Dendritic cell treated with granulocyte-macrophage colony-stimulating factor and Interleukin-4, amounts not matched to agents 40 ng/mL and 50 ng/mL, for 4 days (primary cell): ENCODE measurements at regions not wholly inside any gene's neighbourhood (a gene's known extent, or its start where the extent isn't known, plus 50 kb on each side); places are given as distances from the start of the nearest gene placed in this dataset.

ENCODE experiments used
- H3K27ac Mint-ChIP-seq: one replicate; pipeline ENCODE4 v1.8.0; 2022; ENCODE audit warnings: mild to moderate bottlenecking, mixed read lengths
- H3K27me3 Mint-ChIP-seq: one replicate; pipeline ENCODE4 v1.8.0; 2022; ENCODE audit warnings: mild to moderate bottlenecking, mixed read lengths
- H3K36me3 Mint-ChIP-seq: one replicate; pipeline ENCODE4 v1.8.0; 2022; ENCODE audit warnings: low read depth, mixed read lengths
- H3K4me1 Mint-ChIP-seq: one replicate; pipeline ENCODE4 v1.8.0; 2022; ENCODE audit warnings: low read depth, mixed read lengths
- H3K4me3 Mint-ChIP-seq: one replicate; pipeline ENCODE4 v1.8.0; 2022; ENCODE audit warnings: mild to moderate bottlenecking, moderate library complexity, mixed read lengths
- H3K9me3 Mint-ChIP-seq: one replicate; pipeline ENCODE4 v1.8.0; 2022; ENCODE audit warnings: mixed read lengths
- intact Hi-C: fragments of 100-400 bp; cut with micrococcal nuclease; formaldehyde crosslinking; loops from one replicate; pipeline ENCODE4 v1.15.0; 2022

- H3K9me3 Mint-ChIP-seq: no peaks in the 10 kb centered on the region
- no peaks in the 10 kb centered on the region for H3K36me3 Mint-ChIP-seq
- H3K4me3 Mint-ChIP-seq: no peak overlapping the region
- H3K4me1 Mint-ChIP-seq: peaks cover 6% of the 10 kb centered on the region
- no peaks in the 10 kb centered on the region for H3K27me3 Mint-ChIP-seq
- no peak overlapping the region for H3K27ac Mint-ChIP-seq
- intact Hi-C loops: no loop called here
Measured at GRCh38 chr1:116819081-116819480, 64.9 kb downstream of the CD2 start.

DNA sequence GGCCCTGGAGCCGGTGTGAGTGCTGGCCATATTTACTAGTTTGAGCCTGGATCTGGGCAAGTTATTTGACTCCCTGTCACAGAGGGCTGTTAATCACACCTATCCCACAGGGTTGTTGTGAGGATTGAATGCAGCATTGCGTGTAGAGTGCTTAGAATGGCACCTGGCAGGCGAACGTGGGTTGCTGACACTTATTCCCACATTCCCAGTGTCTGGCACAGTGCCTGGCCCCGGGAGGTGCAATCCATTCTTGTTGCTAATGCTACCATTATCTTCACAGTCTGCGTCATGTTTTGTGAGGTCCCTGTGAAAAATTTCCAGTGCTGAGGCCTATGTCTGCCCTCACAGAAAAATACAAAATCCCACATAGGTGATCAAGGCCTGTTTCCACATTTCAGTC lies 66.1 kb downstream of the CD2 start:
- no peaks in the 10 kb centered on the region for H3K9me3 Mint-ChIP-seq
- no peaks in the 10 kb centered on the region for H3K27me3 Mint-ChIP-seq
- intact Hi-C loops: loop anchor here (2.0 kb wide), 1 partner anchor 56 kb away; no protein-coding TSS in a partner anchor
- H3K27ac Mint-ChIP-seq: no peak overlapping the region
- H3K4me1 Mint-ChIP-seq: peaks cover 13% of the 10 kb centered on the region
- no peak overlapping the region for H3K4me3 Mint-ChIP-seq
- no peaks in the 10 kb centered on the region for H3K36me3 Mint-ChIP-seq

DNA sequence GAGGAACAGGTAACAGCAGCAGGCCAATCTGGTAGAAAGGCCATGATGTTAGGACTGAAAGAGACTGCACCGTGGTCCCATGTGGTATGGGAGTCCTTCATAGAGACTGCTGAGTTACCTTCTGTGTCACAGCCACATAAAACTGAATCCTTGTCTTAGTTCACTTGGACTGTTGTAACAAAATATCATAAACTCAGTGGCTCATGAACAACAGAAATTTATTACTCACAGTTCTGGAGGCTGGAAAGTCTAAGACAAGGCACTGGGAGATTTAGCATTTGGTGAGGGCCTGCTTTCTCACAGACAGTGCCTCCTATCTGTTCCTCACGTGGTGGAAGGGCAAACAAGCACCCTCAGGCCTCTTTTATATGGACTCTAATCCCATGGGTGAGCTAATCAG lies 67.5 kb downstream of the CD2 start:
- H3K36me3 Mint-ChIP-seq: no peaks in the 10 kb centered on the region
- no peaks in the 10 kb centered on the region for H3K27me3 Mint-ChIP-seq
- intact Hi-C loops: loop anchor here (2.0 kb wide), 2 partner anchors 57 to 247 kb away; no protein-coding TSS in a partner anchor
- H3K4me3 Mint-ChIP-seq: no peak overlapping the region
- no peak overlapping the region for H3K27ac Mint-ChIP-seq
- no peaks in the 10 kb centered on the region for H3K9me3 Mint-ChIP-seq
- H3K4me1 Mint-ChIP-seq: peaks cover 13% of the 10 kb centered on the region

- peaks cover 19% of the 10 kb centered on the region for H3K4me1 Mint-ChIP-seq
- H3K4me3 Mint-ChIP-seq: no peak overlapping the region
- H3K9me3 Mint-ChIP-seq: no peaks in the 10 kb centered on the region
- intact Hi-C loops: no loop called here
- H3K27me3 Mint-ChIP-seq: peaks cover 4% of the 10 kb centered on the region
- H3K36me3 Mint-ChIP-seq: no peaks in the 10 kb centered on the region
- no peak overlapping the region for H3K27ac Mint-ChIP-seq
Measured at GRCh38 chr1:116824631-116825206, 70.5 kb downstream of the CD2 start.

DNA sequence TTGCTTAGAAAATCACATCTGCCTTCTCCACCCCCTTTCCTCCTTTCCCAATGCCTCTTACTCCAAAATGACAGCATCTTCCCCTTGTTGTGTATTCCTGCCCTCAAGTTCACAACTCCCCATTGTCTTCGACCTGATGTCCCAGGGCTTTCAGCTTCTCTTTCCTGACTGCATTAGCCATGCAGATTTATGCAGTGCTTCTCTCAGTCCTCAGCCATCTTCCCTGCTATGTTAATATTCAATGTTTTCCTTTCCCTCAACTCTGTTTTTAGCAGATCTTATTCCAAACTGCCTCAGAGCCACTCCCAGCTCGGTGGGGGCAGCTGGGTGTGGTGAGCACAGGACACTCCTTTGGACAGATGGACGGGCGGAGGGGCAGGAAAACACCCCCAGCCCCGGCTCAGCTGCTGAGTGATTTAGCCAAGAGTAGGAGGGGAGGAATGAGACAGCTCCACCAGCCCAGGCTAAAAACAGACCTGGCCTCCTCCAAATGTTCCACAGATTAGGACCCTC lies 71.0 kb downstream of the CD2 start:
- no peak overlapping the region for H3K4me3 Mint-ChIP-seq
- H3K27ac Mint-ChIP-seq: no peak overlapping the region
- intact Hi-C loops: no loop called here

GRCh38 chr1:116825720-116826438 lies 71.6 kb downstream of the CD2 start:
- intact Hi-C loops: no loop called here
- Mint-ChIP-seq H3K9me3 (no peaks in the 10 kb centered on the region), H3K36me3 (no peaks in the 10 kb centered on the region), H3K4me1 (peaks cover 19% of the 10 kb centered on the region), H3K4me3 (no peak overlapping the region), H3K27ac (no peak overlapping the region), H3K27me3 (peaks cover 4% of the 10 kb centered on the region)

More for the DNA sequence above, 71.0 kb downstream of the CD2 start:
- no peaks in the 10 kb centered on the region for H3K36me3 Mint-ChIP-seq
- peaks cover 4% of the 10 kb centered on the region for H3K27me3 Mint-ChIP-seq
- no peaks in the 10 kb centered on the region for H3K9me3 Mint-ChIP-seq
- H3K4me1 Mint-ChIP-seq: peaks cover 19% of the 10 kb centered on the region

DNA sequence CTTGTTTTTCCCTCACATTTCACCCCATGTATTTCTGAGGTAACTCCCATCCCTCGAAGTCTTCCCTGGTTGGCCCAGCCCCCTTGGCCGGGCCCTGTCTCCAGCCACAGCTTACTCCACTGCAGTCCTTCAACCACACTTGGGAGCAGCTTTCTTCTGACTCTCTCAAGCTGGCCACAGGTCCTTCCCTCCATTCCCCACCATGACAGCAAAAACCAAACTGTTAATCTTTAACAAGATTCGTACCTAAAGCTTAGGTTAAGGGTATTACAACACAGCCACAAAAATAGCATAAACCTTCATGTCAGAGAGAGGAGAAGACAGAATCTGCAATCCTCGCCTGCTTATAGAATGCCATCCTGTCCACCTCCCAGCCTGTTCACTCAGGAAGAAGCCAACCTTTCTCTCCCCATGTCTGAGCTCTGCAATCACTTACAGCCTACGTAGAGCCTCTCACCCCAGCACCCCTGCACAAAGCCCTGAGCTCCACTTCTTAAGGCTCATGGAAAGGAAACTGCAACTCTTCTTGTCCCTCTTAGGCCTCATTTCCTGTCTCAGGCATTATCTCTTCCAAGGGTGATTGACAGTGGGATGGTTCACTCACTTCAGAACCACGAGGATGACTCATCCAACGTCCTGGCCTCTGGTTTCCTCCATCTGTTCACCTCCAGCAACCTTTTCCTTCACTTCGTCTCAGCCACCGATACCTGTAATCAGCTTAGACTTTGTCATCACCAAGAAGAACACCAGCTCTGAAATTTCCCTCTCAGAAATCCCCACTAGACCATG lies 72.8 kb downstream of the CD2 start:
- Mint-ChIP-seq H3K9me3 (no peaks in the 10 kb centered on the region), H3K27ac (peak overlapping the region; percentile 7), H3K27me3 (peaks cover 4% of the 10 kb centered on the region), H3K36me3 (no peaks in the 10 kb centered on the region), H3K4me1 (peaks cover 19% of the 10 kb centered on the region), H3K4me3 (no peak overlapping the region)
- intact Hi-C loops: no loop called here

GRCh38 chr1:116827607-116828105 lies 73.4 kb downstream of the CD2 start:
- intact Hi-C loops: no loop called here
- Mint-ChIP-seq H3K4me1 (peaks cover 19% of the 10 kb centered on the region), H3K9me3 (no peaks in the 10 kb centered on the region), H3K27me3 (peaks cover 4% of the 10 kb centered on the region), H3K36me3 (no peaks in the 10 kb centered on the region), H3K4me3 (no peak overlapping the region), H3K27ac (no peak overlapping the region)

- Mint-ChIP-seq H3K27me3 (peaks cover 10% of the 10 kb centered on the region), H3K27ac (no peak overlapping the region), H3K4me1 (no peaks in the 10 kb centered on the region), H3K4me3 (no peak overlapping the region), H3K9me3 (peaks cover 10% of the 10 kb centered on the region), H3K36me3 (no peaks in the 10 kb centered on the region)
- intact Hi-C loops: no loop called here
Measured at GRCh38 chr1:116832308-116832931, 77.3 kb upstream of the PTGFRN start.

DNA sequence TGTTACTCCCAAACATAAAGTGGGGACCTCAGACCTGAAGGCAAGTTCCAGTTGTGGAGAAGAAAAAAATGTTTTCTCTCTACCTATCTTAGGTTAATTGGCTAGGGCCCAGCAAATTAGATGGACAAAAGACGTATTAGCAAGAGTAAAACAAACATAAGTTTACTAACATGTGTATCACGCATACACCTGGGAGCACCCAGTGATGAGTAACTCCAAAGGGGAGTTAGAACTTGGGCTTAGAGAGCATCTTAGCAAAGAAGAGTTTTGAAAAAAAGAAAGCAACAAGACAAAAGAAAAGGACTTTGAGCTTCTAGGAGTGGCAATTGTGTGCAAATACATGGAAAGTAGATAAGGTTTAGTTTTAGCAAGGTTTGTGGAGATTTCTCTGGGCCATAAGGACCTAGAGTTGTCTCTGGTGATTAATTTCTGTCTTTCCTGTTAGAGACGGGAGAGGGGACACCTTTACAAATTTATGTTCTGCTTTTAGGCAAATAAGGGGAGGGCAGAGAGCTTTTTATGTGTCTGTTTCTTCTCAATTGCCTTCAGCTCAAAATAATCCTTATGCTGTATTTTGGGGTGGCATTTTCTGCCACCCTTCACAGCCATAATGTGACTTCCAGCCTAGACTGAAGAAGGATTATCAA lies 76.7 kb upstream of the PTGFRN start:
- H3K27ac Mint-ChIP-seq: no peak overlapping the region
- peaks cover 10% of the 10 kb centered on the region for H3K27me3 Mint-ChIP-seq
- H3K9me3 Mint-ChIP-seq: peaks cover 17% of the 10 kb centered on the region
- H3K4me3 Mint-ChIP-seq: no peak overlapping the region
- H3K4me1 Mint-ChIP-seq: no peaks in the 10 kb centered on the region
- intact Hi-C loops: no loop called here
- H3K36me3 Mint-ChIP-seq: no peaks in the 10 kb centered on the region

DNA sequence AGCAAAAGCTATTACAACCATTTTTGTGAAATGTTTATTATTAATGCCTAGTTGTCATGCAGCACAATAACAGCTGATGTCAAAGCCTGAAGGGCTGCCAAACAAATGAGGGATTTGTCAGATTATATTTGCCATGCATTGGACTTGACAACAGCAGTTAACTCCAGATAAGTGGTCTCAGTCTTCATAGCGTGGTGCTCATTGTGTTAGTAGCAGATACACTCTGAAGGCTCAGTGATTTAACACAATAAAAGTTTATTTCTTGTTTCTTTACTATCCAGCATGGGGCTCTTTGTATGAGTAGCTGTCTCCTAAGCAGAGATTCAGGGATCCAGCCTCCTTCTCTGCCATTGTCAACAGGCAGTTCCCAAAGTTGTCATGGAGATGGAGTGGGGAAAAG lies 76.0 kb upstream of the PTGFRN start:
- H3K36me3 Mint-ChIP-seq: no peaks in the 10 kb centered on the region
- peaks cover 19% of the 10 kb centered on the region for H3K9me3 Mint-ChIP-seq
- no peak overlapping the region for H3K4me3 Mint-ChIP-seq
- H3K27me3 Mint-ChIP-seq: peaks cover 10% of the 10 kb centered on the region
- no peaks in the 10 kb centered on the region for H3K4me1 Mint-ChIP-seq
- no peak overlapping the region for H3K27ac Mint-ChIP-seq
- intact Hi-C loops: no loop called here

DNA sequence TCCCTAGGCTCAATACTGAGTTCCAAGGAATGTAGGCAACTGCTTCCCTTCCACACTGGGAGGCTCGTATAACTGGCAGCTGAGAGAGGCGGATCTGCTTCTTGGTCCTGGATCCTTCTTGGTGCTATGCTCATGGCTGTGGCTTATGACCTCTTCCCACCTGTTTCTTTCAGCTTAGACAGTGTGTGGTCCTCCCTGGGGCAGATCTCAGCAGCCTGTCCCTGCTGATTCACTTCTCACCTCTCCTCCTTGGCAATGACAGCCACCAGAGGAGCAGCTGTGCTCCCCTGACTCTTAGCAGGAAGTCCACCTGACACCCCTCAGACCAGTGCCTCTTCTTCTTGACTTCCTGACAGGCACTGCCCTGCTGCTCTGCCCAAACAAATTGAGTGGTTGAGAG lies 75.1 kb upstream of the PTGFRN start:
- Mint-ChIP-seq H3K27ac (no peak overlapping the region), H3K36me3 (no peaks in the 10 kb centered on the region), H3K27me3 (peaks cover 7% of the 10 kb centered on the region), H3K4me3 (no peak overlapping the region), H3K9me3 (peaks cover 19% of the 10 kb centered on the region), H3K4me1 (no peaks in the 10 kb centered on the region)
- intact Hi-C loops: no loop called here

DNA sequence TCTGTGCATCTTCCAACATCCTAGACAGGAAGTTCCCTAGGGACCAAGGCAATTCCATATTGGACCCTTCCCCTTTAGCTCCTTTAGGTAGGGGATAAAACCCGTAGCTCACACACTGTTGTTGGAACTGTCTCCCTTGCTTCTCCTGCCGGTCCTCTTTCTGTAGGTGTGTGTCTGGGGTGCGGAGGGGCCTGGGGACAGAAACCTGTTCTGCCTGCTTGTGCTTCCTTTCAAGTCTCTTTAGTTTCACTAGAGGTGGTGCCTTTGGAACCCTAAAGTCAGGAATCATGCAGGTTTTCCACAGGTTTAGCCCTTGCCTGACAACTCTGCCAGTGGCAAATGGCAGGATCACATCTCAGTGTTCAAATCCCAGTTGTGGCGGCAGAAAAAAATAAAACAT lies 74.6 kb upstream of the PTGFRN start:
- Mint-ChIP-seq H3K4me3 (no peak overlapping the region), H3K27me3 (peaks cover 7% of the 10 kb centered on the region), H3K27ac (no peak overlapping the region), H3K4me1 (no peaks in the 10 kb centered on the region), H3K9me3 (peaks cover 19% of the 10 kb centered on the region), H3K36me3 (no peaks in the 10 kb centered on the region)
- intact Hi-C loops: no loop called here
